SU-DHL-6 (cell line): ENCODE measurements at regions not wholly inside any gene's neighbourhood (a gene's known extent, or its start where the extent isn't known, plus 50 kb on each side); places are given as distances from the start of the nearest gene placed in this dataset.

Experiments used
- CTCF ChIP-seq: fragments of 200-600 bp; sonication (generic); IDR thresholded peaks from one replicate; pipeline ENCODE4 v1.5.1; 2017; ENCODE audit warnings: antibody characterized with exemption, mild to moderate bottlenecking, low read length, moderate library complexity; ENCODE audit not compliant: insufficient read depth, poor library complexity, severe bottlenecking
- EZH2phosphoT487 ChIP-seq: fragments of 200-600 bp; sonication (generic), shearing (Covaris generic); conservative IDR thresholded peaks from 2 replicates; pipeline ENCODE4 v1.6.1; 2018; ENCODE audit warnings: mild to moderate bottlenecking, antibody characterized with exemption, low read length, moderate library complexity, mixed read lengths

DNA sequence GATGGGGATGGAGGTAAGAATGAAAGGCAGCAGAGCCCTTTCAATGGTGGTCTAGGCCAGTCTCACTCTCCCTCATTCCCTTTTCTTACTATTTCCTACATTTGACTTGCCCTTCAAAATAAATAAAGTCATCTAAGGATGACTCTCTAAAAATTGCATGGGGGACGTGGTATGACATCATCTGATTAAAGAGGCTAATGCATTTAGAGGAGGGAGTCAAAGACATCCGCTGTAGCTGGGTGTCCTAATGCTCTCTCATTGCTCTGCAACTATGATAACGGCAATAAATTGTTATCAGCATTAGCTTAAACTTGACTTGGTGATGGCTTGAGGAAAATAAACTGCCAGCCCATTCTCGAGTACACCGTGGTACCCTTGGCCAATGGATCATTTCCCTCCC, 225.6 kb upstream of the PBX1 start:
- TF ChIP-seq EZH2phosphoT487, result no peak
- TF ChIP-seq CTCF, result no peak
